DOHH2 (cell line): ENCODE measurements at regions not wholly inside any gene's neighbourhood (a gene's known extent, or its start where the extent isn't known, plus 50 kb on each side); places are given as distances from the start of the nearest gene placed in this dataset.

ENCODE experiments used
- H3F3A ChIP-seq: fragments of 200-600 bp; sonication (generic), shearing (Covaris generic); 2 replicates; pipeline ENCODE4 v1.6.0; 2016; ENCODE audit warnings: antibody characterized with exemption, mild to moderate bottlenecking; ENCODE audit not compliant: control insufficient read depth, insufficient read depth
- H3K27ac ChIP-seq: fragments of 200-600 bp; sonication (generic); 2 replicates; pipeline ENCODE4 v1.5.1; 2014; ENCODE audit warnings: low read depth, mild to moderate bottlenecking, low read length, moderate library complexity
- H3K27me3 ChIP-seq: fragments of 200-600 bp; sonication (generic); 2 replicates; pipeline ENCODE4 v1.6.1; 2014; ENCODE audit warnings: mild to moderate bottlenecking, low read length, mixed read lengths; ENCODE audit not compliant: control insufficient read depth
- H3K36me3 ChIP-seq: fragments of 200-600 bp; sonication (generic); 2 replicates; pipeline ENCODE4 v1.6.1; 2014; ENCODE audit warnings: mild to moderate bottlenecking, low read length, moderate library complexity, mixed read lengths; ENCODE audit not compliant: control insufficient read depth
- H3K4me1 ChIP-seq: fragments of 200-600 bp; sonication (generic); 2 replicates; pipeline ENCODE4 v1.6.1; 2014; ENCODE audit warnings: mild to moderate bottlenecking, low read length, mixed read lengths; ENCODE audit not compliant: control insufficient read depth
- H3K4me2 ChIP-seq: fragments of 200-600 bp; sonication (generic); 2 replicates; pipeline ENCODE4 v1.6.0; 2014; ENCODE audit warnings: mild to moderate bottlenecking, low read length, moderate library complexity
- H3K4me3 ChIP-seq: fragments of 200-600 bp; sonication (generic); 2 replicates; pipeline ENCODE4 v1.5.1; 2014; ENCODE audit warnings: mild to moderate bottlenecking, low read length, mixed read lengths
- H3K79me2 ChIP-seq: fragments of 200-600 bp; sonication (generic); 2 replicates; pipeline ENCODE4 v1.6.1; 2014; ENCODE audit warnings: mild to moderate bottlenecking, low read length, mixed read lengths; ENCODE audit not compliant: control insufficient read depth
- H3K9me2 ChIP-seq: fragments of 200-600 bp; sonication (generic); replicated peaks from 2 replicates; pipeline ENCODE4 v1.6.1; 2014; ENCODE audit warnings: mild to moderate bottlenecking, low read length, mixed read lengths; ENCODE audit not compliant: control insufficient read depth
- H3K9me3 ChIP-seq: fragments of 200-600 bp; sonication (generic); 2 replicates; pipeline ENCODE4 v1.6.1; 2014; ENCODE audit warnings: antibody characterized with exemption, low read length, mixed read lengths; ENCODE audit not compliant: control insufficient read depth, insufficient read depth
- H4K20me1 ChIP-seq: fragments of 200-600 bp; sonication (generic); 2 replicates; pipeline ENCODE4 v1.6.0; 2014; ENCODE audit warnings: low read depth, mild to moderate bottlenecking, antibody characterized with exemption, low read length, moderate library complexity; ENCODE audit not compliant: control insufficient read depth, insufficient read depth
- CTCF ChIP-seq: fragments of 200-600 bp; sonication (generic); IDR thresholded peaks from one replicate; pipeline ENCODE4 v1.5.1; 2014; ENCODE audit warnings: antibody characterized with exemption, mild to moderate bottlenecking, low read depth, low read length; ENCODE audit not compliant: poor library complexity, severe bottlenecking
- EZH2phosphoT487 ChIP-seq: fragments of 200-600 bp; sonication (generic); IDR thresholded peaks from 2 replicates; pipeline ENCODE4 v1.6.1; 2017; ENCODE audit warnings: borderline replicate concordance, mild to moderate bottlenecking, antibody characterized with exemption, low read length, moderate library complexity, mixed read lengths

GRCh38 chr5:39761199-39761950, 336.6 kb upstream of the DAB2 start:
- H3K27ac ChIP-seq, result no peak overlapping the region
- no peaks in the 10 kb centered on the region for H3K9me3 ChIP-seq
- TF ChIP-seq CTCF (no peak), EZH2phosphoT487 (no peak)
- no peak overlapping the region for H3K4me3 ChIP-seq
- no peaks in the 10 kb centered on the region for H3K79me2 ChIP-seq
- no peaks in the 10 kb centered on the region for H3K4me1 ChIP-seq
- no peaks in the 10 kb centered on the region for H3K27me3 ChIP-seq
- H3F3A ChIP-seq, result no peaks in the 10 kb centered on the region
- H3K4me2 ChIP-seq, result no peak overlapping the region
- H3K9me2 ChIP-seq, result no peaks in the 10 kb centered on the region
- H3K36me3 ChIP-seq, result no peaks in the 10 kb centered on the region
- no peaks in the 10 kb centered on the region for H4K20me1 ChIP-seq

- H3K4me2 ChIP-seq, result no peak overlapping the region
- H3K27ac ChIP-seq, result no peak overlapping the region
Observed at GRCh38 chr5:39760385-39761198, 335.8 kb upstream of the DAB2 start.

DNA sequence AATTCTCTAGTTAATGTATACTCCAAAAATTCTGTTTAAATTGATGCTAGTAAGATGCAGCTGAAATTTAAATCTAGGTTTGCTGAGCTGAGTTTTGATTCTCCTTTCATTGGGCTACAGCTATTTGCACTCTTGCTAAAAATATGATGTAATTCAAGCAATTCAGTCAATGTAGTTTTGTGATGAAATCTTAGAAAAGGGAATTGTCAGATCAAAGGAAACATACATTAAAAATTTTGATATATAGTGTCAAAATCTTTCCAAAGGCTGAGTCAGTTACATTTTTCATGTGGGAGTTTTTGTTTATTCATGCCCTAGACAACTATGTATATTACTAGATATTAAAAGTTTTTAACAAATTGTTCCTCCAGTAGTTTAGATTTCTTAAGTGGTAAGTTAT, 334.9 kb upstream of the DAB2 start:
- no peaks in the 10 kb centered on the region for H3K36me3 ChIP-seq
- no peaks in the 10 kb centered on the region for H3K9me2 ChIP-seq
- TF ChIP-seq EZH2phosphoT487 (no peak), CTCF (no peak)
- no peaks in the 10 kb centered on the region for H4K20me1 ChIP-seq
- no peak overlapping the region for H3K4me3 ChIP-seq
- no peaks in the 10 kb centered on the region for H3K9me3 ChIP-seq
- H3K4me2 ChIP-seq, result no peak overlapping the region
- H3K4me1 ChIP-seq, result no peaks in the 10 kb centered on the region
- H3K27me3 ChIP-seq, result no peaks in the 10 kb centered on the region
- H3K27ac ChIP-seq, result no peak overlapping the region
- no peaks in the 10 kb centered on the region for H3K79me2 ChIP-seq
- no peaks in the 10 kb centered on the region for H3F3A ChIP-seq

More at GRCh38 chr5:39760385-39761198, 335.8 kb upstream of the DAB2 start:
- no peaks in the 10 kb centered on the region for H3K79me2 ChIP-seq
- H3K27me3 ChIP-seq, result no peaks in the 10 kb centered on the region
- no peak overlapping the region for H3K4me3 ChIP-seq
- H3K9me3 ChIP-seq, result no peaks in the 10 kb centered on the region
- TF ChIP-seq EZH2phosphoT487, result no peak
- TF ChIP-seq CTCF, result no peak
- H3K9me2 ChIP-seq, result no peaks in the 10 kb centered on the region
- H3K36me3 ChIP-seq, result no peaks in the 10 kb centered on the region
- H3F3A ChIP-seq, result no peaks in the 10 kb centered on the region
- H3K4me1 ChIP-seq, result no peaks in the 10 kb centered on the region
- H4K20me1 ChIP-seq, result no peaks in the 10 kb centered on the region
